ENCODE measurements at regions not wholly inside any gene's neighbourhood (a gene's known extent, or its start where the extent isn't known, plus 50 kb on each side); places are given as distances from the start of the nearest gene placed in this dataset.

DNA sequence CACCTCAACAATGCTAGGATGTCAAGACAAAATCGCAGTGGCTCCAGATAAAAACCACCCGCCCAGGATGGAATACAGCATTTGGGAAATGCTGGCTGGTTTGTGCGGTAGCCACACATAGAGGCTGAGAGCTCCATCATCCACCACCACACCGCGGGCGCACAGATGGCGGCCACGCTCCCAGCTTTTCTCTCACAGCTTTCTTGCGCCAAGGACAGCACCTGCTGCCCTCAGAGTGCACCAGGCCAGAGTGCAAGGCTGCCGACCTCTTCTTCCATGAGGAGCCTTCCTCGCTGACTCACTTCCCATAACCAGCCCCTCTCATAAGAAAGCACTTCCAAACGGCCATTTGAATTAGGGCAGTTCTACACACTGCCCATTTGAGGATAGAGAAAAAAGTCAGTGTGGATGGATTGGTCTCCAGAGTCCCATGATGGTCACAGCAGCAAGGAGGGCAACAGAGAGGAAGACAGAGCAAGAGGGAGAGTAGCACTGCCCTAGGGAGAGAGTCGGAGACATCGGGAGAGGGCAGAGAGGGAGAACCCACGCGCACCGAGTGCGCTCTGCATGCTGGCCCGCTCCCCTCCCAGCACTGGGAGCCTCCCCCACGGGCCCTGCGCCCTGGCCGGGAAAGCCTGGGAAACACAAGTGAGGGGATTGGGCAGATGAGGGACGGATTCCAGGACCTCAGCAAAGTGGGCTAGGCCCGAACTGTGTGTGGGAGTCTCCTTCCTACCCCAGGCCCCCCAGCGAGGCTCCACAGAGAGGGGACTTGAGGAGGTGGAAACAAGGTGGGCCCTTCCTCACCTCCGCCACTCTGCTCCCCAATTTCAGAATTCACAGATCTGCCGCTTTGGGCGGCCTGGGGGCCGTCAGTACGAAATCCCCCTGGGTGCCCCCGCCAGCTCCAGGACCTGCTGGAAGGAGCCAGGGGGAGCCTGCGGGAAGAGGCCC is 156.9 kb downstream of the USP12 start:
- DNase-seq: no peak

GRCh38 chr13:27012482-27013197 is 159.0 kb downstream of the USP12 start:
- no peak for DNase-seq

GRCh38 chr13:27011661-27012060 is 159.9 kb downstream of the USP12 start:
- DNase-seq: no peak

GRCh38 chr13:27008733-27009132 is 162.9 kb downstream of the USP12 start:
- DNase-seq: no peak

GRCh38 chr13:27007166-27007565 is 164.4 kb downstream of the USP12 start:
- DNase-seq: no peak

DNA sequence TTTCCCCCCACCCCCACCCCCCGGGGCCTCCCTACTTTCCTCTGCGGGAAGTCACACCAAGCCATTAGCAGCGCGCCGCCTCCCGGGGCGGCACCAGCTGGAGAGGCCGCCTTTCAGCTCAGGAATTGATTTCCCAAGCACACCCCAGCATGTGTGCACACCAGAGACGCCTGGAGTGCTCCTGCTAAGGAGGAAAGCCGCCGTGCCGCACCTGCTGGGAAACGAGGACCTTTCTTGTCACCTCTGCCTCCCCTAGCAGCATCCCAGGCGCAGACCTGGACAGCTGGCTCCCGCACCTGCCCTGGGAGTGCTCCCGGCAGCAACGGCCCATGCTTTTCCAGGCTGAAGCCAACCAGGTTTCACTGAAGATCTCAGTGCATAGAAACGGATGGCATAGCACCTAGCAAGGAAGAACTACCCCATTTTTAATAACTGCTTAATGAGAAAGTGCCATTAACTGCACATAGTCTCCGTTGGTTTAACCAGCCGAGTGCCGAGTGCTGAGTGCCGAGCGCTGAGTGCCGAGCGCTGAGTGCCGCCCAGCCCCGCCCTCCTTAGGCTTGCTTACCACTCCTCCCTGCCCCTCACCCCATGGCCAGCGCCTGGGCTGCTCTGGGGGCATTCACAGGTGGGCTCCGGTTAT is 165.0 kb downstream of the USP12 start:
- no peak for DNase-seq

- DNase-seq: no peak
These were observed 165.6 kb downstream of the USP12 start for GRCh38 chr13:27005976-27006518.

DNA sequence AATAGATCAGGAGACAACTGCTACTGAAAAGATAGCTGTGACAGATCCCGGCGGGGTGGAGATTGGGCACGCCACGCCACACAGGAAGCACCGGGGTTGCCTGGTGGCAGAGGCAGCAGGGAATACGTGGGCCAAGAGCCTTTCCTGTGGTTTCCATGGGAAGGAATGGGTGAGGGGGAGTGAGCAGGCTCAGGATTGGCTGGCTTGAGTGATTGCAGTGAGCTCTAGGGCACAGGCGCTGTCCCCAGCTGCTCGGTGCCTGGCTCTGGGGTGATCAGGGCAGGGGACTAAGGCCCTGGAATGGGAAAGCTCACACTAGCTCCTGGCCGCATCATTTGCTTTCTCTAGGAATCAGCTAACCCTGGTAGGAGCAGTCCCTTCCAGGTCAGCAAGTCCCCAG is 166.1 kb downstream of the USP12 start:
- DNase-seq: no peak

DNA sequence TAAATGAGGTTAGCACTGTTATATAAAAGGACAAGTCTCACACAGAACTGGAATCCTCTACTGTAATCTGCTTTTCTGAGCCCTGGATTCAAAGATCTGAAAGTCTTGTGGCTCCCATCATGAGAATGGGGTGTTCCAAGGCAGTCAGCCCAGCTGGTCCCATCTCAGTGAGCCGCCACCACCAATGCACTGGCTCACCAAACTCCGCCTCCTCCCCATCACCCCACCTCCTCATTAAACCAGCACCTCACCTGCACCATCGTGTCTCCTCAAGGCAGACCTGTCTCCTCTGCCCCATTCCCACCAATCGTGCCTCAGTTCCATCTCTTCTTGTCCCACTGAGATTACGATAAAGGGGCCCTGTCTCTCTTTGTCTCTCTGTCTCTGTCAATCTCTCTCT is 166.7 kb downstream of the USP12 start:
- no peak for DNase-seq

GRCh38 chr13:27004326-27004725 is 167.3 kb downstream of the USP12 start:
- DNase-seq: no peak

DNA sequence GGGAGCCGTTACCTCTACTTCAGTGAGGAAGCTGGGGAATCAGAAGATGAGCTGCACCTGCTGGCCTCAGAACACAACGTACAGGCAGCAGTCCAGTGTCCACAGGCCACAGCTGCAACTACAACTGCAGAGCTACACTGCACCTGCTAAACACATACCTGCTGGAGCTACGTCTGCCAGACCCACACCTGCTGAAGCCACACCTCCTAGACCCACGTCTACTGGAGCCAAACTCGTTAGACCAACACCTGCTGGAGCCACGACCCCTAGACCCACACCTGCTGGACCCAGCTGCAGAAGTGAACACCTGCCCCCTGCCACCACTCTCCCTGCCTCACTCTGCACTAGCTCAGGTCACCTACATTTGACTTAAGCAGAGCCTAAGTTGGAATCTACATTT is 169.9 kb downstream of the USP12 start:
- DNase-seq: no peak

DNA sequence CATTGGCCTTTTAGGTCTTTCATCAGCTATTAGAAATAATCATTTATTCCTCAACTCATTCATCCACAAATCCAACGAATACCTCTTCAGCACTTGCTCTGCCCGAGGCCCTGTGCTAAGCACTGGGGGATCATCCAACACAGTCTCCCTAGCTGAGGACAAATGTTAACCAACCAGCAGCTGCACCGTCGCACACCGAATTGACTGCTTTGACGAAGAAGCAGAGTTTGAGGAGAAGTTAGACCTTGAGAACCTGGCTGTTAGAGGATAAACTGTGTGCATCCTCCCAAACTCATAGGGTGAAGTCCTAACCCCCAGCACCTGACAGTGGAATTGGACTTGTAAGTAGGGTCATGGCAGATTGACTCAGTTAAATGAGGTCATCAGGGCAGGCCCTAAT is 170.9 kb downstream of the USP12 start:
- DNase-seq: no peak

DNA sequence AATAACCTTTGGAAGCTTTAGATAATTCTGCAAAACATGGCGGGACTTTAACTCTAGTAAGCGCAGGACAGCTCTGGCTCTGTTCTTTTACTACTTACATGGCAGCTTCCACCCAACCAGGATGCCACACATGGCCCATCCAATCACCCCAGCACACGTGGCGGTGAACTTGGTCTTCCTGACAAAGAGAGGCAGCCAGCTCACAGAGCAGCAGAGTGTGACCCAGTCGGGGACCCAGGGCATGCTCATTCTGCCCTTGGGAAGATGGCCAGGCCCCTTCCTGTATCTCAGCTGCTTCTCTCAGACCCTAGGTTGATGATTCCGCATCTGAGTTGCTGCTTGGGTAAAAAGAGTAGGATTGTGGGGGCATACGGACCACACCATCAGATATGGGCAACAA is 172.1 kb downstream of the USP12 start:
- no peak for DNase-seq

- no peak for DNase-seq
These were observed 173.3 kb downstream of the USP12 start for GRCh38 chr13:26998292-26998691.

GRCh38 chr13:26996965-26997752 is 174.5 kb downstream of the USP12 start:
- DNase-seq: no peak

DNA sequence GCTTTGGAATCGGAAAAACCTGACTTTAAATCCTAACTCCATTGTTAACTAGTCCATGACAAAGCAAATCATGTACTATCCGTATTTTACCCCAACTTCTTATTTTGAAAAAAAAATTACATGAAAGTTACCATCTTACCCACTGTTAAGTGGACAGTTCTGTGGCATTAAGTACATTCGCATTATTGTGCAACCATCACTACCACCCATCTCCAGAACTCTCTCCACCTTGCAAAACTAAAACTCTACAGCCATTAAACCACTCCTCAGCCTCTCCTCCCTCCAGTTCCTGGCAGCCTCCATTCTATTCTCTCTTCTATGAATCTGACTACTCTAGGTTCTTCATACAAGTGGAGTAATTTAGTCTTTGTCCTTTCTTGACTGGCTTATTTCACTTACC is 176.5 kb downstream of the USP12 start:
- no peak for DNase-seq

- no peak for DNase-seq
These were observed 177.8 kb downstream of the USP12 start for GRCh38 chr13:26993780-26994179.

GRCh38 chr13:26992951-26993719 is 178.5 kb downstream of the USP12 start:
- no peak for DNase-seq

- DNase-seq: no peak
These were observed 180.0 kb downstream of the USP12 start for GRCh38 chr13:26991508-26992181.

DNA sequence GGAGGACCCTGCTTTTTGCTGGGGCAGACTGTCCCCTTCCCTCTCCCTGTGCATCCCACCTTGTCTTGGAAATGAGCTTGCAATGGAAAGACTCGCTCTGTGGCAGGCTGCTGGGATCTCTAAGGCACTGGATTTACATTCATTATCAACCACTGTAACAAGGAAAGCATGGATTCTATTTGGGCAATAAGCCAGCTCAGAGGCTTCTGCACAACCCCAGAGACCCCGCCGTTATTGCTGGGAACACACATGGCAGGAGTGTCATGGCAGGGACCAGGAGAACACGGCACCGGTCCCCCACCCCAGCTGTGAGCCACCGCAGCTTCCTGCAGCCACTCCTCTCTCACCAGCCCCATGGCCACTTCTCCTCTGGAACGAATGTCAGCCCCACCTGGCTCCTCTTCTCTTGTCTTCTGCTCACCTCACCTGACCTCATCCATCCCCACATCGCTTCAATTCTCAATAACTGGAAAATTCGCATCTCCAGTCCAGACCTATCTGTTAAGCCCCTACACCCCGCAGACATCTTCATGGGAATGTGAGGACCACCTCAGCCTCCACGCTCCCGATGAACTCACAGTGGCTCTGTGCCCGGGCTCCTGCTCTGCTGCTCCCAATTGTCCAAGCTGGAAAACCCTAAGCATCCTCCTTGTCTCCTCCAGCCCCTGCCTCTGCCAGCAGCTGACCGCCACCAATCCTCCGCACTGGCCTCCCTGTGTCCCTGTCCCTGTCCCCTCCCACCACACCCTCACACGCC is 181.5 kb downstream of the USP12 start:
- DNase-seq: no peak
